K562 (cell line): ENCODE measurements at regions not wholly inside any gene's neighbourhood (a gene's known extent, or its start where the extent isn't known, plus 50 kb on each side); places are given as distances from the start of the nearest gene placed in this dataset.

Source experiments
- ATAC-seq: fragments of 200-7000 bp; cut with Tn5 transposase; 3 replicates; pipeline ENCODE4 v1.9.1; 2020; ENCODE audit warnings: moderate library complexity
- BruUV-seq: library from RNA; stranded (reverse); fragments of 400-500 nt; replicated peaks from 2 replicates; lab custom pipeline; 2021; lab: Mats Ljungman, UMichigan
- CTCF ChIA-PET: fragments of 300-600 bp; formaldehyde crosslinking; extraction: SDS; loops from one replicate; lab custom pipeline; 2021; ENCODE audit warnings: low intra/inter-chr PET ratio; lab: Yijun Ruan, JAX
- POLR2A ChIA-PET: fragments of 300-600, 350-650 bp; sonication (Branson Sonifier 250); formaldehyde crosslinking; extraction: SDS; loops from one replicate; lab custom pipeline; 2021; ENCODE audit warnings: antibody characterized with exemption, inconsistent platforms; lab: Yijun Ruan, JAX
- DNase-seq, 4 experiments: peaks; one replicate each; pipeline versions ENCODE4 v3.0.0 to v3.0.0-alpha.2; 2011 to 2018; ENCODE audit warnings: low spot score in 3 of 4, mixed read lengths in 3 of 4; ENCODE audit errors: extremely low read depth in 1 of 4
- FAIRE-seq: peaks from 2 replicates; lab custom pipeline; 2011; peaks lifted over from hg19 to GRCh38; lab: Jason Lieb, UNC
- H2AFZ ChIP-seq: 2 replicates; pipeline ENCODE4 v1.6.0; 2011; ENCODE audit warnings: low read depth, low read length, control low read depth, inconsistent platforms
- H3K27ac ChIP-seq: fragments of 200-600 bp; 3 replicates; pipeline ENCODE4 v1.8.0; 2011; ENCODE audit warnings: low read depth, mild to moderate bottlenecking, control low read depth, inconsistent platforms, low read length, moderate library complexity, mixed read lengths; ENCODE audit errors: extremely low read depth
- H3K27me3 ChIP-seq, 2 experiments: fragments of 300-600 bp in 1 of 2; 2 replicates in 1 of 2; 3 replicates in 1 of 2; pipeline versions ENCODE4 v1.6.0 to v1.8.0; 2011; ENCODE audit warnings: inconsistent platforms in 2 of 2, low read length in 2 of 2, mild to moderate bottlenecking in 1 of 2, mixed read lengths in 1 of 2, moderate library complexity in 1 of 2; ENCODE audit not compliant: control insufficient read depth in 2 of 2, insufficient read depth in 2 of 2
- H3K36me3 ChIP-seq: fragments of 300-600 bp; 3 replicates; pipeline ENCODE4 v1.8.0; 2011; ENCODE audit warnings: mild to moderate bottlenecking, low read length, inconsistent platforms; ENCODE audit not compliant: control insufficient read depth, insufficient read depth
- H3K4me1 ChIP-seq, 2 experiments: fragments of 200-600 bp in 1 of 2; replicated peaks in 1 of 2; 2 replicates in 1 of 2; 3 replicates in 1 of 2; pipeline versions ENCODE4 v1.5.1 to v1.8.0; 2011; ENCODE audit warnings: inconsistent platforms in 2 of 2, low read length in 2 of 2, mild to moderate bottlenecking in 1 of 2, mixed read lengths in 1 of 2, moderate library complexity in 1 of 2; ENCODE audit not compliant: control insufficient read depth in 2 of 2, insufficient read depth in 2 of 2
- H3K4me2 ChIP-seq: 2 replicates; pipeline ENCODE4 v1.6.1; 2011; ENCODE audit warnings: low read length, control low read depth, inconsistent platforms, mixed read lengths; ENCODE audit not compliant: insufficient read depth
- H3K4me3 ChIP-seq: fragments of 200-600 bp; sonication (generic), shearing (Covaris generic); 2 replicates; pipeline ENCODE4 v1.5.1; 2016; ENCODE audit warnings: control low read depth, inconsistent platforms
- H3K79me2 ChIP-seq: fragments of 200-600 bp; 3 replicates; pipeline ENCODE4 v1.8.0; 2011; ENCODE audit warnings: low read length, inconsistent platforms; ENCODE audit not compliant: control insufficient read depth, insufficient read depth
- H3K9ac ChIP-seq, 2 experiments: 2 replicates each; pipeline versions ENCODE4 v1.6.0 to v1.6.1; 2011; ENCODE audit warnings: low read depth in 2 of 2, low read length in 2 of 2, control low read depth in 1 of 2, inconsistent platforms in 1 of 2, mild to moderate bottlenecking in 1 of 2, mixed read lengths in 1 of 2; ENCODE audit not compliant: insufficient read depth in 1 of 2
- H3K9me1 ChIP-seq: one replicate; pipeline ENCODE4 v1.6.0; 2011; ENCODE audit warnings: inconsistent platforms, mild to moderate bottlenecking, low read length, moderate library complexity; ENCODE audit not compliant: control insufficient read depth, insufficient read depth
- H3K9me3 ChIP-seq: replicated peaks from 2 replicates; pipeline ENCODE4 v1.5.1; 2011; ENCODE audit warnings: low read depth, low read length, inconsistent platforms; ENCODE audit not compliant: control insufficient read depth, insufficient read depth
- H4K20me1 ChIP-seq: replicated peaks from 2 replicates; pipeline ENCODE4 v1.6.1; 2011; ENCODE audit warnings: low read length, inconsistent platforms, mixed read lengths; ENCODE audit not compliant: control insufficient read depth, insufficient read depth
- BHLHE40 ChIP-seq: IDR thresholded peaks from 2 replicates; pipeline ENCODE4 v1.6.1; 2011; ENCODE audit warnings: low read length, improper control_type of control experiment
- CHD2 ChIP-seq: IDR thresholded peaks from 2 replicates; pipeline ENCODE4 v1.6.1; 2011; ENCODE audit warnings: low read depth, low read length
- EWSR1 ChIP-seq: fragments of 450-650 bp; IDR thresholded peaks from 2 replicates; pipeline ENCODE4 v1.6.1; 2018; ENCODE audit warnings: borderline replicate concordance, mild to moderate bottlenecking, low read depth, moderate library complexity; ENCODE audit not compliant: partially characterized antibody
- HDAC3 ChIP-seq: fragments of 450-650 bp; IDR thresholded peaks from 2 replicates; pipeline ENCODE4 v1.6.1; 2018; ENCODE audit warnings: borderline replicate concordance, mild to moderate bottlenecking, moderate library complexity; ENCODE audit not compliant: partially characterized antibody
- MTA3 ChIP-seq: fragments of 450-650 bp; formaldehyde crosslinking; IDR thresholded peaks from 2 replicates; pipeline ENCODE4 v1.6.1; 2017; ENCODE audit warnings: mild to moderate bottlenecking, borderline replicate concordance
- PHF20 ChIP-seq: fragments of 450-650 bp; IDR thresholded peaks from 2 replicates; pipeline ENCODE4 v1.6.1; 2018; ENCODE audit not compliant: partially characterized antibody
- PRPF4 ChIP-seq: fragments of 200-400 bp; formaldehyde crosslinking; IDR thresholded peaks from one replicate; pipeline ENCODE4 v1.6.1; 2017; ENCODE audit warnings: low read length, low read depth, mild to moderate bottlenecking; ENCODE audit not compliant: insufficient read depth, poor library complexity, severe bottlenecking
- SMARCE1 ChIP-seq: fragments of 450-650 bp; IDR thresholded peaks from 2 replicates; pipeline ENCODE4 v1.7.1; 2016; ENCODE audit warnings: mild to moderate bottlenecking
- TARDBP ChIP-seq: fragments of 450-650 bp; IDR thresholded peaks from 2 replicates; pipeline ENCODE4 v1.6.1; 2016
- TCF3 ChIP-seq: sonication (generic); formaldehyde crosslinking; IDR thresholded peaks from 2 replicates; pipeline ENCODE4 v1.4.0; 2020; ENCODE audit warnings: mild to moderate bottlenecking, missing genetic modification reagents
- WGBS: fragments of 100-300 bp; shearing (Covaris generic); methylation state at CpG from one replicate; pipeline ENCODE4 v1.1.6; 2016; ENCODE audit warnings: low coverage, mixed read lengths; ENCODE audit not compliant: insufficient coverage; ENCODE audit errors: missing lambda C conversion rate; 5-methylcytosine and 5-hydroxymethylcytosine counted together
- in situ Hi-C: fragments of 300-500 bp; cut with MboI; formaldehyde crosslinking; loops from 4 replicates; pipeline ENCODE4 v1.15.0; 2018; ENCODE audit warnings: inconsistent platforms, mixed read lengths
- intact Hi-C: fragments of 100-400 bp; cut with micrococcal nuclease; formaldehyde crosslinking; loops from 2 replicates; pipeline ENCODE4 v1.14.2; 2022
- TF ChIP-seq, protein P1 (sequence below): fragments of 250-450 bp; sonication (Bioruptor Pico); IDR thresholded peaks from 2 replicates; pipeline ENCODE4 v1.4.0; 2020; ENCODE audit warnings: borderline replicate concordance
- TF ChIP-seq, protein P2 (sequence below): conservative IDR thresholded peaks from 2 replicates; pipeline ENCODE4 v1.6.1; 2011; ENCODE audit warnings: low read depth, mild to moderate bottlenecking, low read length; ENCODE audit not compliant: control insufficient read depth
- TF ChIP-seq, protein P3 (sequence below): sonication (generic); formaldehyde crosslinking; IDR thresholded peaks from 2 replicates; pipeline ENCODE4 v1.9.0; 2022; ENCODE audit warnings: mild to moderate bottlenecking, missing genetic modification reagents
- TF ChIP-seq, protein P4 (sequence below): fragments of 450-650 bp; formaldehyde crosslinking; IDR thresholded peaks from 2 replicates; pipeline ENCODE4 v1.4.0; 2020; ENCODE audit warnings: mild to moderate bottlenecking, moderate library complexity

DNA sequence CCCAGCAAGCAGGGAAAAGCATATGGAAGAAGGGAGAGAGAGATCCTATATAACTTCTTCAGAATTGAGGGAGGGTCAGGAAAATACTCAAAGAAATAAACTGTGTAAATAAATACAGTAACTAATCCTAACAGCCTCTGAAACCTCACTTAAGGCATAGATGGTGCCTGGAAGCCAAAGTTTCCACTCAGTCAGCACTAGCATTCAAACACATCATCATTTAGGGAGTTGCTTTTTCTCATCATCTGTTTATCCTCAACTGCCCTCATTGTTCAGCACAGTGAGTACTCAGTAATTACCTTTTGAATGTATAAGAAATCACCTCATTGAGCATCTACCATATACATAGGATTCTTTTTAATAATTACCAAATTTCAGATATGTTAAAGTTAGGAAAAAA lies 262.9 kb downstream of the C1D start (continued):
- TF ChIP-seq, protein P1, sequence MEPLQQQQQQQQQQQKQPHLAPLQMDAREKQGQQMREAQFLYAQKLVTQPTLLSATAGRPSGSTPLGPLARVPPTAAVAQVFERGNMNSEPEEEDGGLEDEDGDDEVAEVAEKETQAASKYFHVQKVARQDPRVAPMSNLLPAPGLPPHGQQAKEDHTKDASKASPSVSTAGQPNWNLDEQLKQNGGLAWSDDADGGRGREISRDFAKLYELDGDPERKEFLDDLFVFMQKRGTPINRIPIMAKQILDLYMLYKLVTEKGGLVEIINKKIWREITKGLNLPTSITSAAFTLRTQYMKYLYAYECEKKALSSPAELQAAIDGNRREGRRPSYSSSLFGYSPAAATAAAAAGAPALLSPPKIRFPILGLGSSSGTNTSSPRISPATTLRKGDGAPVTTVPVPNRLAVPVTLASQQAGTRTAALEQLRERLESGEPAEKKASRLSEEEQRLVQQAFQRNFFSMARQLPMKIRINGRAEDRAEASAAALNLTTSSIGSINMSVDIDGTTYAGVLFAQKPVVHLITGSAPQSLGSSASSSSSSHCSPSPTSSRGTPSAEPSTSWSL: no peak
- TF ChIP-seq, protein P2, sequence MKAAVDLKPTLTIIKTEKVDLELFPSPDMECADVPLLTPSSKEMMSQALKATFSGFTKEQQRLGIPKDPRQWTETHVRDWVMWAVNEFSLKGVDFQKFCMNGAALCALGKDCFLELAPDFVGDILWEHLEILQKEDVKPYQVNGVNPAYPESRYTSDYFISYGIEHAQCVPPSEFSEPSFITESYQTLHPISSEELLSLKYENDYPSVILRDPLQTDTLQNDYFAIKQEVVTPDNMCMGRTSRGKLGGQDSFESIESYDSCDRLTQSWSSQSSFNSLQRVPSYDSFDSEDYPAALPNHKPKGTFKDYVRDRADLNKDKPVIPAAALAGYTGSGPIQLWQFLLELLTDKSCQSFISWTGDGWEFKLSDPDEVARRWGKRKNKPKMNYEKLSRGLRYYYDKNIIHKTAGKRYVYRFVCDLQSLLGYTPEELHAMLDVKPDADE: no peak
- TF ChIP-seq, protein P3, sequence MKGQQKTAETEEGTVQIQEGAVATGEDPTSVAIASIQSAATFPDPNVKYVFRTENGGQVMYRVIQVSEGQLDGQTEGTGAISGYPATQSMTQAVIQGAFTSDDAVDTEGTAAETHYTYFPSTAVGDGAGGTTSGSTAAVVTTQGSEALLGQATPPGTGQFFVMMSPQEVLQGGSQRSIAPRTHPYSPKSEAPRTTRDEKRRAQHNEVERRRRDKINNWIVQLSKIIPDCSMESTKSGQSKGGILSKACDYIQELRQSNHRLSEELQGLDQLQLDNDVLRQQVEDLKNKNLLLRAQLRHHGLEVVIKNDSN: no peak

DNA sequence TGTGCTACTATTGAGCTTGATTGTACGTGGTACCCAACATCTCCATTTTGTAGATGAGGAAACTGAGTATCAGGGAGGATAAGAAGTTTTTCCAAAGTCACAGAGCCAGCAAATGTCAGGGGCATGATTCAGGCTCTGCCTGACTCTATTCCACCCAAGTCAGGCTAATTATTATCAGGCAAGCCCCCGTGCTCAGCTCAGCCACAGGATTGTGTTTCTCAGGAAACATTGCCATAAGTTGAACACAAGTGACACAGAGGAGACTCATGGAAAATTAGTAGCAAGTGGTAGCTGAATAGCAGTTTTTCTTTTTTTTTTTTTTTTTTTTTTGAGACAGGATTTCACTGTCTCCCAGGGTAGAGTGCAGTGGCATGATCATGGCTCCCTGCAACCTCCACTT lies 260.5 kb downstream of the C1D start:
- FAIRE-seq (no peak), ATAC-seq (no peak), DNase-seq (no peak)
- no peaks in the 10 kb centered on the region for H3K36me3 ChIP-seq
- BruUV-seq: no TSS peak
- no peak for TF ChIP-seq PHF20
- TF ChIP-seq EWSR1: no peak
- no peak for TF ChIP-seq TCF3
- TF ChIP-seq SMARCE1: no peak
- no peak for TF ChIP-seq BHLHE40
- no peak for TF ChIP-seq MTA3
- no peak for TF ChIP-seq HDAC3
- TF ChIP-seq, protein P4, sequence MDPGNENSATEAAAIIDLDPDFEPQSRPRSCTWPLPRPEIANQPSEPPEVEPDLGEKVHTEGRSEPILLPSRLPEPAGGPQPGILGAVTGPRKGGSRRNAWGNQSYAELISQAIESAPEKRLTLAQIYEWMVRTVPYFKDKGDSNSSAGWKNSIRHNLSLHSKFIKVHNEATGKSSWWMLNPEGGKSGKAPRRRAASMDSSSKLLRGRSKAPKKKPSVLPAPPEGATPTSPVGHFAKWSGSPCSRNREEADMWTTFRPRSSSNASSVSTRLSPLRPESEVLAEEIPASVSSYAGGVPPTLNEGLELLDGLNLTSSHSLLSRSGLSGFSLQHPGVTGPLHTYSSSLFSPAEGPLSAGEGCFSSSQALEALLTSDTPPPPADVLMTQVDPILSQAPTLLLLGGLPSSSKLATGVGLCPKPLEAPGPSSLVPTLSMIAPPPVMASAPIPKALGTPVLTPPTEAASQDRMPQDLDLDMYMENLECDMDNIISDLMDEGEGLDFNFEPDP (CRISPR knock-in tag): no peak
- TF ChIP-seq CHD2: no peak
- TF ChIP-seq TARDBP: no peak
- TF ChIP-seq PRPF4: no peak
- no peak overlapping the region for H2AFZ ChIP-seq
- H3K9ac ChIP-seq: no peak overlapping the region
- H4K20me1 ChIP-seq: no peaks in the 10 kb centered on the region
- CTCF ChIA-PET: no interaction called here
- no peaks in the 10 kb centered on the region for H3K79me2 ChIP-seq
- H3K4me2 ChIP-seq: no peak overlapping the region
- H3K27ac ChIP-seq: no peak overlapping the region
- H3K4me3 ChIP-seq: no peak overlapping the region
- 0% methylated on average over 2 of the region's 2 CpGs for WGBS
- no peaks in the 10 kb centered on the region for H3K4me1 ChIP-seq
- in situ Hi-C loops: no loop called here
- POLR2A ChIA-PET: no interaction called here
- H3K9me1 ChIP-seq: no peaks in the 10 kb centered on the region
- H3K9me3 ChIP-seq: no peaks in the 10 kb centered on the region
- H3K27me3 ChIP-seq: no peaks in the 10 kb centered on the region
- intact Hi-C loops: no loop called here
